Activated CD4-positive, alpha-beta T cell treated with anti-CD3 and anti-CD28 coated beads, Interleukin-2, amount 50 U/mL, for 48 hours (primary cell): ENCODE measurements at regions not wholly inside any gene's neighbourhood (a gene's known extent, or its start where the extent isn't known, plus 50 kb on each side); places are given as distances from the start of the nearest gene placed in this dataset.
"Not testable (repeated sequence)": the region's sequence is repeated elsewhere in the genome, so short reads cannot be mapped to it uniquely, and the experiment has no call there.

Experiments
- DNase-seq, 2 experiments: peaks; one replicate each; pipeline ENCODE4 v3.0.0-alpha.2; 2020

DNA sequence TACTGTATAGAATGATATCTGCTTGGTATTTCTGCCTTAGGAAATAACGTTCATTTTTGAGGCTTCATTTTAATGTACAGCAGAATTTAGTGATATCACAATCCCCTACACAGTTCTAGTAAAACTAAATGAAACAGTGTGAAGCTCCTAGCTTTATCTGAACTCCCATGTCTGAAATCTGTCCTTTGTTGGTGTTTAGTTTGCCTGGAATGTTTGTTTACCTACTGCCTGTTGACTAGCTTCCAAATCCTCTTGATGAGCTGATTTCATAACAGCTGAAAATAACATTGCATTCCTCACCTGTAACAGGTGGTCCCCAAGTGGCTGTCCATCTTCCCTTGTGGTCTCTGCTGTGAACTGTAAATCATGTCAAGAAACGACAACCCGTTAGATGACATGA lies 629.1 kb downstream of the TTLL7 start:
- not testable (repeated sequence) for DNase-seq

GRCh38 chr1:83365320-83365719 lies 633.6 kb downstream of the TTLL7 start:
- not testable (repeated sequence) for DNase-seq

- not testable (repeated sequence) for DNase-seq
Observed at GRCh38 chr1:83345375-83345774, 653.6 kb downstream of the TTLL7 start.

GRCh38 chr1:83343767-83344166 lies 655.2 kb downstream of the TTLL7 start:
- not testable (repeated sequence) for DNase-seq

GRCh38 chr1:83342995-83343394 lies 655.9 kb downstream of the TTLL7 start:
- not testable (repeated sequence) for DNase-seq

DNA sequence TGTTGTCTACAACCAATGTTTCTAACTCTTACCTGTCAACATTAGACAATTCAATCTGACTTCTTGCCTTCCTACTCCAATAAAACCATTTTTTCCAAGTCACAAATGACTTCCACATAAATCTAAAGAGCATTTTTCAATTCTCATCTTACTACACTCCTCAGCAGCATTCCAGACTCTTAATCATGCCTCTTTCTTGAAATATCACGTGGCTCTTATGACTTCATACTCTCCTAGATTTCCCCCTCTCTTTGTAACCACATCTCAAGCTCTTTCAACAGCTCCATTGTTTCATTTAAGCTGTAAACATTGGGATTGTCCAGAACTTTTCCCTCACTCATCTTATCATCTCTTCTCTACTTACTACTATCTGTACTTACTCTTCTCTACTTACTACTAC lies 666.6 kb downstream of the TTLL7 start:
- not testable (repeated sequence) for DNase-seq

- DNase-seq: no peak
Observed at GRCh38 chr1:83318366-83318765, 680.6 kb downstream of the TTLL7 start.

- not testable (repeated sequence) for DNase-seq
Observed at GRCh38 chr1:83315446-83315845, 683.5 kb downstream of the TTLL7 start.

- not testable (repeated sequence) for DNase-seq
Observed at GRCh38 chr1:83310161-83310560, 688.8 kb downstream of the TTLL7 start.

- DNase-seq: not testable (repeated sequence)
Observed at GRCh38 chr1:83309035-83309434, 689.9 kb downstream of the TTLL7 start.

DNA sequence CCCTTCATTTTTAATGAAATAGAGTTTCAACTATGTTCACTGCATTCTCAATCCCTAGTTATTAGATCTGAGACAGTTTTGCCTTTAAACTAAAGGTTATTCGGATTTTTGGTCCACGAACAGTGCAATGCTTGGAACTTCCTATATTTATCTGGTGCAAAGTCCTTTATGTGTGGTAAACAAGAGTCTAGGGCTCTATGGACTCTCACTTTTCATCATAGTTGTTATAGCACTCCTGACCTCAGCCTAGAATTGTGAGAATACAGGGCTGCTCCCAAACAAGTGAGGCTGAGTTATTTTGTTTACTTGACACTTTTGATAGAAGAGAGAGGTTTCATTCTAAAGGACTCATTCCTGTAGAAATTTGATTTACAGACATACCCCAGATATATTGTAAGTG lies 692.1 kb downstream of the TTLL7 start:
- DNase-seq: not testable (repeated sequence)

DNA sequence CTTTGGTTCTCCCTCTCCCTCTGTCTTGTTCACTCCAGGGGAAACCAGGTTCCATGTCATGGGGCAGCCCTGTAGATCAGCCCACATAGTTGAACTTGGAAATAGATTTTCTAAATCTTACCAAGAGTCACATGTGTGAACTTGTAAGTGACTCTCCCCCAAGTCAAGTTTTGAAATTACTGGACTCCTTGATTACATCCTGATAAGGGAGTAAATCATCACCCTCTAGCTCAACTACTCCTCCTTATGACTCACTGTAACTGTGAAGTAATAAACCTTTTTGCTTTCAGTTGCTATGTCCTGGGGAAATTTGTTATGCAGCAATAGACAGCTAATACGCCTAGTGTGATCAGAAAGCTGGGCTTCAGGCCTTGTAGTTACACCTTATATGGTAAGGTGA lies 703.3 kb downstream of the TTLL7 start:
- DNase-seq: not testable (repeated sequence)

- not testable (repeated sequence) for DNase-seq
Observed at GRCh38 chr1:83287391-83287790, 711.5 kb downstream of the TTLL7 start.

- not testable (repeated sequence) for DNase-seq
Observed at GRCh38 chr1:83274656-83275055, 724.3 kb downstream of the TTLL7 start.

- not testable (repeated sequence) for DNase-seq
Observed at GRCh38 chr1:83272484-83272883, 726.4 kb downstream of the TTLL7 start.

- DNase-seq: not testable (repeated sequence)
Observed at GRCh38 chr1:83271834-83272233, 727.1 kb downstream of the TTLL7 start.

DNA sequence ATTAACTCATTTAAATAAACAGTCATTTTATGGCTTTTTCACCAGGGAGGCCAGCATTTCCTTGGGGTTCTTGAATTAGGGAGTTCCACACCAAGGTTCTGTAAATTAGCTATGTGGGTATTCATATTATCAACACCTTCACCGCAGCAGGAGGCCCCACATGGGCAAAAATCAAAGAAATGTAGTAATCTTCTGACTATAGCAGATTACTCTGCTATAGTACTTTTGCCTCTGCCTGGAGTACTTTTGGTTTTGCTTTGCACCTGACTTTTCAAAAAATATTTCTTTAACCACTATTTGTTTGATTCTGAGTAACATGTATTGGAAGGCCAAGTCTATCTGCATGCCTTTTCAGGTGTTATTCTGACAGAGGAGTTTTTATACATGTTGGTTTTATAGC lies 728.1 kb downstream of the TTLL7 start:
- DNase-seq: not testable (repeated sequence)

DNA sequence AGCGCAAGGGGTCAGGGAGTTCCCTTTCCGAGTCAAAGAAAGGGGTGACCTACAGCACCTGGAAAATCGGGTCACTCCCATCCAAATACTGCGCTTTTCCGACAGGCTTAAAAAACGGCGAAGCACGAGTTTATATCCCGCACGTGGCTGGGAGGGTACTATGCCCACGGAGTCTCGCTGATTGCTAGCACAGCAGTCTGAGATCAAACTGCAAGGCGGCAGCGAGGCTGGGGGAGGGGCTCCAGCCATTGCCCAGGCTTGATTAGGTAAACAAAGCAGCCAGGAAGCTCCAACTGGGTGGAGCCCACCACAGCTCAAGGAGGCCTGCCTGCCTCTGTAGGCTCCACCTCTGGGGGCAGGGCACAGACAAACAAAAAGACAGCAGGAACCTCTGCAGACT lies 735.1 kb downstream of the TTLL7 start:
- DNase-seq: not testable (repeated sequence)

DNA sequence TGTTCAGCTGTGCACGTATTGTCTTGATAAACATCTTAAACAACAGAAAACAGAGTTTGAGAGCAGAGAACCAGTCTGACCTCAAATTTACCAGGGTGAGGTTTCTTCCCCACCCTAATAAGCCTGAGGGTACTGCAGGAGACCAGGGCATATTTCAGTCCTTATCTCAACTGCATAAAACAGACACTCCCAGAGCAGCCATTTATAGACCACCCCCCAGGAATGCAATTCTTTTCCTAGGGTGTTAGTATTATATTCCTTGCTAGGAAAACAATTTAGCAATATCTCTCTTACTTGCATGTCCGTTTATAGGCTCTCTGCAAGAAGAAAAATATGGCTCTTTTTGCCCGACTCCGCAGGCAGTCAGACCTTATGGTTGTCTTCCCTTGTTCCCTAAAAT lies 747.2 kb downstream of the TTLL7 start:
- DNase-seq: not testable (repeated sequence)

DNA sequence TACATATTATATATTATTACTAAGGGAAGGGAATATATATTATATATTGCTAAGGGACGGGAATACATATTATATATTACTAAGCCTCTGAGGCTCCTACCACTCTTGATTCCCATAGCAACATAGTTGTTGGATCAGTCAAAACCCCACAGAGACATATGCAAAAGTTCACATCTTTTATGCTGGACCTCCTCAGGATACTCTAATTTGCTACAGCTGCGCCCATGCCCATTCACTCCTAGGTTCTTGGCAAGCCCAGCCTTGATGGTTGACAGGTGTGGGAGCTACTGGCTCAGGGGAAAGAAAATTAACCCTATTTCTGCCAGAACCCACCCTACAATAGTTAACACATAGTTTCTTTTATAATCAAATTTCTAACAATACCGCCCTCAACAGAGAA lies 752.2 kb downstream of the TTLL7 start:
- DNase-seq: not testable (repeated sequence)

- DNase-seq: not testable (repeated sequence)
Observed at GRCh38 chr1:83244832-83245231, 754.1 kb downstream of the TTLL7 start.

DNA sequence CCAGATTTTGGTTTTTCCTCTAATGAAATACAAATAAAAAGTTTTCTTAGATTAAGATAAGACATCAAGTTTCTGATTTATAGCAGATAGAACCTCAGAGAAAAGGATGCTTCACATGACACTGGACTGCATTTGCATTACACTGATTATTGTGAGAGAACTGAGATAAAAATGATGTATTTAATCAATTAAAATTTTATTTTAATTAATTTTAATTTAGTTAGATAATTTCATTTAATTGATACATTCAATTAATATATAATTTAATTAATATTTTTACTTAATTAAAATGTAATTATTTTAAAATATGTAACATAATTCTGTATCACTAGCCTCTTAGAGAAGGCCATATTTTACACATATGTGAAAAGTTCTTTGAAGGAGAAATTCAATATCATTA lies 759.4 kb downstream of the TTLL7 start:
- DNase-seq: not testable (repeated sequence)

GRCh38 chr1:83238654-83239053 lies 760.3 kb downstream of the TTLL7 start:
- not testable (repeated sequence) for DNase-seq

- DNase-seq: not testable (repeated sequence)
Observed at GRCh38 chr1:83219788-83220187, 779.1 kb downstream of the TTLL7 start.

DNA sequence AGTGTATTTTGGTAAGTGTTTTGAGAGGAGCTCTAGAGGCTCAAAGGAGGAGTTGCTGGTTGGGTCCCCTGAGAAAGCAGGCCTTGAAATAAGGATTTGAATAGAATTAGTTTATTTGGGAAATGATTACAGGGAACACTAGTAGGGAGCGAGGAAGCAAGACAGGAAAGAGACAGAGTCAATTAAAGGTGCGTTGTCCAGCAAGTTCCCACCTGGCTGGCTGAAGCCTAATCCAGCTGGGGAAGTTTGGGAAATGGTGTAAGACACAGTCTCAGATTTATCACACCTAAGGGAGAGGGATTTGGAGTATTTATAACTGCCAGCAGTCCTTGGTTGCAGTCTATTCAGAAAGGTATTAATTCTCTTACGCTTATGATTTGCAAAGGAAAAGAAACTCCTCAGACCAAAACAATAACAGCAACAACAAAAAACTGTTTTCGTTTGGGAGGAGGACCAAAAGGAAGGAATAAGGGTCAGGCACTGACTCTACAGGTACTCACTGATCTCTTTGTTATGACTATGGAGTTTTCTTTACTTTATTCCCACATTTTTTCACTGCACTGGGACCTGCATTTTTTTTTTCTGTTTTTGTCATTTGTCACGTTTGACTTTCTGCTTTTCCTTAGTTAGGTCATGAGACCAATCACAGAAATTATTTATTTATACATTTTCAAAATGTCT lies 780.8 kb downstream of the TTLL7 start:
- not testable (repeated sequence) for DNase-seq
